ENCODE measurements at regions not wholly inside any gene's neighbourhood (a gene's known extent, or its start where the extent isn't known, plus 50 kb on each side); places are given as distances from the start of the nearest gene placed in this dataset.

- no peak overlapping the region for H3K4me2 ChIP-seq (ENCODE audit: low read depth, low read length)
- H3K9me3 ChIP-seq (ENCODE audit: control insufficient read depth, insufficient read depth, low read length) = no peaks in the 10 kb centered on the region
- WGBS, 2 experiments (ENCODE audit: extremely low coverage in 2 of 2, insufficient read length in 1 of 2) = 70% methylated on average over 2 of the region's 6 CpGs; no CpG with 5 or more reads in 1 of the 2 experiments
- dilution Hi-C loops (cut with HindIII; ENCODE audit: low sequenced_read_pairs, unreplicated experiment) = no loop called here
- no TSS peak for BruUV-seq (replicated peaks)
- POLR2A ChIA-PET (ENCODE audit: unreplicated experiment) = no interaction called here
- H3K14ac ChIP-seq (replicated peaks; ENCODE audit: low read depth, low read length) = no peak overlapping the region
- H3K56ac ChIP-seq (ENCODE audit: extremely low read depth, insufficient read depth, low read length) = no peak overlapping the region
- H3K36me3 ChIP-seq (ENCODE audit: control insufficient read depth, insufficient read depth, low read length) = no peaks in the 10 kb centered on the region
- intact Hi-C loops (cut with micrococcal nuclease) = no loop called here
- no peak overlapping the region for H4K5ac ChIP-seq (ENCODE audit: low read depth, low read length)
- H3K4ac ChIP-seq (ENCODE audit: low read depth, low read length) = no peak overlapping the region
- H3K79me1 ChIP-seq (ENCODE audit: low read depth in 1 of 2, low read length in 2 of 2) = no peaks in the 10 kb centered on the region
- no peak for ATAC-seq (ENCODE audit: low read depth)
- no peak overlapping the region for H2AK9ac ChIP-seq (replicated peaks; ENCODE audit: low read depth, low read length, poor library complexity)
- H2BK15ac ChIP-seq (ENCODE audit: low read depth, low read length) = no peak overlapping the region
- no peak overlapping the region for H3K9ac ChIP-seq (ENCODE audit: low read depth, low read length)
- no peaks in the 10 kb centered on the region for H4K20me1 ChIP-seq (ENCODE audit: insufficient read depth, low read length)
- no peak overlapping the region for H2AFZ ChIP-seq (replicated peaks; ENCODE audit: low read length, poor library complexity)
- no peaks in the 10 kb centered on the region for H3K9me1 ChIP-seq (ENCODE audit: insufficient read depth, low read length)
- no peak overlapping the region for H3K18ac ChIP-seq (ENCODE audit: low read depth, low read length)
- in situ Hi-C loops (cut with MboI; ENCODE audit: low sequenced_read_pairs) = no loop called here
- no peaks in the 10 kb centered on the region for H3K4me1 ChIP-seq (ENCODE audit: control insufficient read depth, insufficient read depth, low read length)
- H2BK20ac ChIP-seq (ENCODE audit: low read depth, low read length) = no peak overlapping the region
- no peak overlapping the region for H2BK5ac ChIP-seq (ENCODE audit: low read depth, low read length, poor library complexity, severe bottlenecking)
- no peak overlapping the region for H2BK120ac ChIP-seq (ENCODE audit: low read depth, low read length)
- H4K8ac ChIP-seq (ENCODE audit: low read depth in 2 of 2, low read length in 2 of 2) = no peak overlapping the region
- H3K27ac ChIP-seq (ENCODE audit: insufficient read depth, low read length) = no peak overlapping the region
- H4K91ac ChIP-seq (ENCODE audit: insufficient read depth, low read depth, low read length) = no peak overlapping the region
- no peak overlapping the region for H3K23ac ChIP-seq (ENCODE audit: low read depth, low read length)
- H3K27me3 ChIP-seq (ENCODE audit: control insufficient read depth, insufficient read depth, low read length) = no peaks in the 10 kb centered on the region
- TF ChIP-seq RCOR1 (IDR thresholded peaks at IDR 0.05; ENCODE audit: insufficient replicate concordance, low read length) (no peak), MAFK (IDR thresholded peaks at IDR 0.05; ENCODE audit: low read depth, low read length) (no peak), SMC3 (IDR thresholded peaks at IDR 0.05; ENCODE audit: low read depth, low read length) (no peak), NFE2L2 (IDR thresholded peaks at IDR 0.05; ENCODE audit: low read depth, low read length) (no peak), BHLHE40 (IDR thresholded peaks at IDR 0.05; ENCODE audit: low read depth, low read length) (no peak), MAZ (IDR thresholded peaks at IDR 0.05; ENCODE audit: borderline replicate concordance, low read depth, low read length) (no peak), CTCF (conservative IDR thresholded peaks at IDR 0.05; ENCODE audit: low read depth, low read length) (no peak), CEBPB (IDR thresholded peaks at IDR 0.05; ENCODE audit: low read depth, low read length) (no peak), CHD1 (IDR thresholded peaks at IDR 0.05; ENCODE audit: low read depth, low read length) (no peak), ELK1 (IDR thresholded peaks at IDR 0.05; ENCODE audit: borderline replicate concordance, low read depth, low read length) (no peak)
- no peak overlapping the region for H2AK5ac ChIP-seq (ENCODE audit: low read depth, low read length)
- CTCF ChIA-PET = no interaction called here
- H3K4me3 ChIP-seq (ENCODE audit: insufficient read depth, low read depth, low read length) = no peak overlapping the region
- DNase-seq = no peak
Measured at GRCh38 chr5:156004754-156005153, 322.2 kb upstream of the SGCD start.
